ENCODE measurements at regions not wholly inside any gene's neighbourhood (a gene's known extent, or its start where the extent isn't known, plus 50 kb on each side); places are given as distances from the start of the nearest gene placed in this dataset.

DNA sequence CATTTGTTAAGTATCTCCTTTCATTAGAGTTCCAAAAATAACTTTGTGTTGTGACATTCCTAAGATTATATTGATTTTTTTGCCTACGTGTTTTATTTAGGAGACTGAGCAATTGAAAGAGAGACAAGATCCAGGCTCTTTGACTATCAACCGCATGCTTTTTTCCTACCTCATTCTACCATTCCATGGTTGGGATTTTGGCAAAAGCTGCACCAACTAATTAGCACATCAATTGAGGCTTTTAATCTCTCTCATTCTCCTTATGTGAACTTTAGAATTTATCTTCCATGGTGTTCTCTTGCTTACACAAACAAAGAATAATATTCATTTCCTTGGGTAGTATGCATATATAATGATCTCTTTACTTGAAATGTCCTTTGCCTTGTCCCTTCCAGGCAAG, 338.7 kb upstream of the SMC2 start:
- no peak overlapping the region for H3K4me3 ChIP-seq (ENCODE audit: control insufficient read depth in 2 of 3, extremely low read depth in 1 of 3, insufficient read depth in 2 of 3, low read depth in 1 of 3, low read length in 3 of 3)
- no peak overlapping the region for H3K4me2 ChIP-seq (ENCODE audit: control insufficient read depth, extremely low read depth, insufficient read depth, low read depth, low read length)
- FAIRE-seq (no peak), DNase-seq (ENCODE audit: low read depth, low spot score) (no peak)
- no peak overlapping the region for H3K9ac ChIP-seq (ENCODE audit: control insufficient read depth, extremely low read depth, insufficient read depth, low read length)
- H3K79me2 ChIP-seq (ENCODE audit: control insufficient read depth, insufficient read depth, low read length): no peaks in the 10 kb centered on the region
- H3K9me1 ChIP-seq (ENCODE audit: control insufficient read depth, extremely low read depth, insufficient read depth, low read length): no peaks in the 10 kb centered on the region
- no peaks in the 10 kb centered on the region for H3K4me1 ChIP-seq (ENCODE audit: control insufficient read depth, extremely low read depth, insufficient read depth, low read length)
- no peaks in the 10 kb centered on the region for H4K20me1 ChIP-seq (ENCODE audit: control insufficient read depth, extremely low read depth, insufficient read depth, low read length)
- no peaks in the 10 kb centered on the region for H3K9me3 ChIP-seq (ENCODE audit: control insufficient read depth, low read depth, low read length)
- no peaks in the 10 kb centered on the region for H3K27me3 ChIP-seq (ENCODE audit: control insufficient read depth, extremely low read depth, insufficient read depth, low read length)
- no peak overlapping the region for H2AFZ ChIP-seq (ENCODE audit: control insufficient read depth, low read length)
- no peak for TF ChIP-seq EZH2 (IDR thresholded peaks at IDR 0.05; ENCODE audit: low read length)
- TF ChIP-seq, protein P1, sequence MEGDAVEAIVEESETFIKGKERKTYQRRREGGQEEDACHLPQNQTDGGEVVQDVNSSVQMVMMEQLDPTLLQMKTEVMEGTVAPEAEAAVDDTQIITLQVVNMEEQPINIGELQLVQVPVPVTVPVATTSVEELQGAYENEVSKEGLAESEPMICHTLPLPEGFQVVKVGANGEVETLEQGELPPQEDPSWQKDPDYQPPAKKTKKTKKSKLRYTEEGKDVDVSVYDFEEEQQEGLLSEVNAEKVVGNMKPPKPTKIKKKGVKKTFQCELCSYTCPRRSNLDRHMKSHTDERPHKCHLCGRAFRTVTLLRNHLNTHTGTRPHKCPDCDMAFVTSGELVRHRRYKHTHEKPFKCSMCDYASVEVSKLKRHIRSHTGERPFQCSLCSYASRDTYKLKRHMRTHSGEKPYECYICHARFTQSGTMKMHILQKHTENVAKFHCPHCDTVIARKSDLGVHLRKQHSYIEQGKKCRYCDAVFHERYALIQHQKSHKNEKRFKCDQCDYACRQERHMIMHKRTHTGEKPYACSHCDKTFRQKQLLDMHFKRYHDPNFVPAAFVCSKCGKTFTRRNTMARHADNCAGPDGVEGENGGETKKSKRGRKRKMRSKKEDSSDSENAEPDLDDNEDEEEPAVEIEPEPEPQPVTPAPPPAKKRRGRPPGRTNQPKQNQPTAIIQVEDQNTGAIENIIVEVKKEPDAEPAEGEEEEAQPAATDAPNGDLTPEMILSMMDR (optimal IDR thresholded peaks at IDR 0.05 in 1 of 3, IDR thresholded peaks at IDR 0.05 in 1 of 3, conservative IDR thresholded peaks at IDR 0.05 in 1 of 3; ENCODE audit: extremely low read depth in 1 of 3, insufficient read depth in 2 of 3, low read length in 3 of 3): no peak
- dilution Hi-C loops (cut with MboI; ENCODE audit: extremely low pct_ligation_motif_present, low sequenced_read_pairs): no loop called here
- H3K36me3 ChIP-seq (ENCODE audit: control insufficient read depth in 2 of 2, extremely low read depth in 1 of 2, insufficient read depth in 2 of 2, low read length in 2 of 2): no peaks in the 10 kb centered on the region
- no peak overlapping the region for H3K27ac ChIP-seq (ENCODE audit: control insufficient read depth, insufficient read depth, low read length)

DNA sequence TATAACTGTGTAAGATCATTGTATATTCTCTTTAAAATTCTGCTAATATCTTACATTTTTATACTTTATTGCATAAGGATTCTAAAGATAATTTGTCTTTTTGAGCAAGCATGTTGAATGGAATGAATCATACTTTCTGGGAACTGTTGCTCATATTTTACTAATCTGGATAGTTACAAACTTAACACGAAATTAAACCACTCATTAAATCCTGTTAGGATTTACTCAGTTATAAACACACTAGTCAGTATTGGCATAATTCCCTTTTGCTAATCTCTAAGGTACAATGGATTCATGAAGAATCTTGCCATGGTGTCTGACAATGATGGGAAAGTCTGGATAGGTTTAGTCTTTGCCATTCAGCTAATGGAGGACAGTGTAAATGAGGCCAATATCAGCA, 338.1 kb upstream of the SMC2 start:
- DNase-seq (ENCODE audit: low read depth, low spot score) (no peak), FAIRE-seq (no peak)
- H3K4me1 ChIP-seq (ENCODE audit: control insufficient read depth, extremely low read depth, insufficient read depth, low read length): no peaks in the 10 kb centered on the region

More for the DNA sequence above, 338.1 kb upstream of the SMC2 start:
- Histone ChIP-seq H3K9me3 (ENCODE audit: control insufficient read depth, low read depth, low read length) (no peaks in the 10 kb centered on the region), H3K4me3 (ENCODE audit: control insufficient read depth in 2 of 3, extremely low read depth in 1 of 3, insufficient read depth in 2 of 3, low read depth in 1 of 3, low read length in 3 of 3) (no peak overlapping the region), H3K9ac (ENCODE audit: control insufficient read depth, extremely low read depth, insufficient read depth, low read length) (no peak overlapping the region), H4K20me1 (ENCODE audit: control insufficient read depth, extremely low read depth, insufficient read depth, low read length) (no peaks in the 10 kb centered on the region), H3K27me3 (ENCODE audit: control insufficient read depth, extremely low read depth, insufficient read depth, low read length) (no peaks in the 10 kb centered on the region), H3K4me2 (ENCODE audit: control insufficient read depth, extremely low read depth, insufficient read depth, low read depth, low read length) (no peak overlapping the region), H3K36me3 (ENCODE audit: control insufficient read depth in 2 of 2, extremely low read depth in 1 of 2, insufficient read depth in 2 of 2, low read length in 2 of 2) (no peaks in the 10 kb centered on the region), H3K79me2 (ENCODE audit: control insufficient read depth, insufficient read depth, low read length) (no peaks in the 10 kb centered on the region), H3K9me1 (ENCODE audit: control insufficient read depth, extremely low read depth, insufficient read depth, low read length) (no peaks in the 10 kb centered on the region), H3K27ac (ENCODE audit: control insufficient read depth, insufficient read depth, low read length) (no peak overlapping the region), H2AFZ (ENCODE audit: control insufficient read depth, low read length) (no peak overlapping the region)
- TF ChIP-seq EZH2 (IDR thresholded peaks at IDR 0.05; ENCODE audit: low read length): no peak
- TF ChIP-seq, protein P1 (optimal IDR thresholded peaks at IDR 0.05 in 1 of 3, IDR thresholded peaks at IDR 0.05 in 1 of 3, conservative IDR thresholded peaks at IDR 0.05 in 1 of 3; ENCODE audit: extremely low read depth in 1 of 3, insufficient read depth in 2 of 3, low read length in 3 of 3): no peak
- dilution Hi-C loops (cut with MboI; ENCODE audit: extremely low pct_ligation_motif_present, low sequenced_read_pairs): no loop called here

Data from keratinocyte (primary cell).